H9 (cell line): ENCODE measurements at regions not wholly inside any gene's neighbourhood (a gene's known extent, or its start where the extent isn't known, plus 50 kb on each side); places are given as distances from the start of the nearest gene placed in this dataset.

Source experiments
- DNase-seq: peaks from one replicate; pipeline ENCODE4 v3.0.0-alpha.2; 2017
- H2AFZ ChIP-seq: one replicate; pipeline ENCODE4 v1.6.1; 2013; ENCODE audit warnings: mild to moderate bottlenecking, low read length, control low read depth, moderate library complexity
- H2AK5ac ChIP-seq: 2 replicates; pipeline ENCODE4 v1.6.1; 2013; ENCODE audit warnings: low read length, control low read depth, mixed read lengths; ENCODE audit not compliant: insufficient read length
- H2BK120ac ChIP-seq: one replicate; pipeline ENCODE4 v1.6.1; 2013; ENCODE audit warnings: low read depth, mild to moderate bottlenecking, low read length, control low read depth, inconsistent platforms; ENCODE audit not compliant: poor library complexity, severe bottlenecking
- H2BK12ac ChIP-seq: 2 replicates; pipeline ENCODE4 v1.6.1; 2013; ENCODE audit warnings: low read length, control low read depth, mixed read lengths, low read depth; ENCODE audit not compliant: insufficient read length
- H2BK15ac ChIP-seq: 2 replicates; pipeline ENCODE4 v1.6.1; 2013; ENCODE audit warnings: low read depth, low read length, control low read depth
- H2BK20ac ChIP-seq: one replicate; pipeline ENCODE4 v1.6.1; 2013; ENCODE audit warnings: low read depth, mild to moderate bottlenecking, low read length, control low read depth, inconsistent platforms; ENCODE audit not compliant: poor library complexity, severe bottlenecking
- H2BK5ac ChIP-seq: 2 replicates; pipeline ENCODE4 v1.6.1; 2013; ENCODE audit warnings: low read length, control low read depth, mixed read lengths; ENCODE audit not compliant: insufficient read length
- H3K14ac ChIP-seq: 2 replicates; pipeline ENCODE4 v1.6.1; 2013; ENCODE audit warnings: low read length, control low read depth; ENCODE audit not compliant: insufficient read depth
- H3K18ac ChIP-seq: 2 replicates; pipeline ENCODE4 v1.6.1; 2013; ENCODE audit warnings: low read depth, mild to moderate bottlenecking, mixed read lengths, low read length, control low read depth; ENCODE audit not compliant: insufficient read length
- H3K23ac ChIP-seq: 2 replicates; pipeline ENCODE4 v1.6.1; 2013; ENCODE audit warnings: low read length, control low read depth, mixed read lengths, low read depth; ENCODE audit not compliant: insufficient read length
- H3K23me2 ChIP-seq: 2 replicates; pipeline ENCODE4 v1.6.1; 2013; ENCODE audit warnings: low read depth, mild to moderate bottlenecking, mixed read lengths, low read length, control low read depth; ENCODE audit not compliant: insufficient read length, poor library complexity, severe bottlenecking
- H3K27ac ChIP-seq: 2 replicates; pipeline ENCODE4 v1.5.1; 2013; ENCODE audit warnings: low read length, control low read depth, mixed read lengths, low read depth; ENCODE audit not compliant: insufficient read length
- H3K27me3 ChIP-seq: 2 replicates; pipeline ENCODE4 v1.6.1; 2013; ENCODE audit warnings: low read length, control low read depth, inconsistent platforms; ENCODE audit not compliant: insufficient read depth
- H3K4ac ChIP-seq: 2 replicates; pipeline ENCODE4 v1.6.1; 2013; ENCODE audit warnings: low read depth, mild to moderate bottlenecking, control low read depth, inconsistent platforms, low read length, moderate library complexity
- H3K4me1 ChIP-seq: 2 replicates; pipeline ENCODE4 v1.6.1; 2013; ENCODE audit warnings: low read length, control low read depth, inconsistent platforms; ENCODE audit not compliant: insufficient read depth
- H3K4me2 ChIP-seq: 2 replicates; pipeline ENCODE4 v1.6.1; 2013; ENCODE audit warnings: low read length, control low read depth, mixed read lengths; ENCODE audit not compliant: insufficient read length, insufficient read depth
- H3K56ac ChIP-seq: 2 replicates; pipeline ENCODE4 v1.6.1; 2013; ENCODE audit warnings: low read depth, mild to moderate bottlenecking, mixed read lengths, low read length, control low read depth; ENCODE audit not compliant: insufficient read length
- H3K79me1 ChIP-seq: 2 replicates; pipeline ENCODE4 v1.6.1; 2013; ENCODE audit warnings: low read depth, mild to moderate bottlenecking, moderate library complexity, low read length, control low read depth, inconsistent platforms; ENCODE audit not compliant: insufficient read depth, poor library complexity, severe bottlenecking
- H3K79me2 ChIP-seq: 2 replicates; pipeline ENCODE4 v1.6.1; 2013; ENCODE audit warnings: low read length, control low read depth, inconsistent platforms; ENCODE audit not compliant: insufficient read depth
- H3K9ac ChIP-seq: 2 replicates; pipeline ENCODE4 v1.6.1; 2013; ENCODE audit warnings: low read length, control low read depth, mixed read lengths; ENCODE audit not compliant: insufficient read length; ENCODE audit errors: extremely low read depth
- H3K9me3 ChIP-seq: one replicate; pipeline ENCODE4 v1.6.1; 2013; ENCODE audit warnings: low read depth, low read length, inconsistent platforms; ENCODE audit not compliant: control insufficient read depth
- H3T11ph ChIP-seq: one replicate; pipeline ENCODE4 v1.6.1; 2013; ENCODE audit warnings: mild to moderate bottlenecking, low read length, control low read depth, inconsistent platforms
- H4K20me1 ChIP-seq: one replicate; pipeline ENCODE4 v1.6.1; 2013; ENCODE audit not compliant: control insufficient read depth, insufficient read length, insufficient read depth
- H4K5ac ChIP-seq: 2 replicates; pipeline ENCODE4 v1.6.1; 2013; ENCODE audit warnings: low read depth, mild to moderate bottlenecking, mixed read lengths, low read length, control low read depth; ENCODE audit not compliant: insufficient read length
- H4K8ac ChIP-seq: replicated peaks from 2 replicates; pipeline ENCODE4 v1.6.1; 2013; ENCODE audit warnings: low read length, control low read depth, mixed read lengths, low read depth; ENCODE audit not compliant: insufficient read length
- H4K91ac ChIP-seq: 2 replicates; pipeline ENCODE4 v1.6.1; 2013; ENCODE audit warnings: low read depth, mild to moderate bottlenecking, moderate library complexity, mixed read lengths, low read length, control low read depth; ENCODE audit not compliant: insufficient read length
- H3K27ac Mint-ChIP-seq, 3 experiments: 2 replicates in 2 of 3; 3 replicates in 1 of 3; pipeline ENCODE4 v1.8.0; 2020 to 2021; ENCODE audit warnings: mixed read lengths in 3 of 3, mild to moderate bottlenecking in 1 of 3, moderate library complexity in 1 of 3
- H3K27me3 Mint-ChIP-seq: 2 replicates; pipeline ENCODE4 v1.8.0; 2021; ENCODE audit warnings: low read depth, mild to moderate bottlenecking, moderate library complexity, mixed read lengths
- H3K36me3 Mint-ChIP-seq, 3 experiments: 2 replicates in 2 of 3; 3 replicates in 1 of 3; pipeline ENCODE4 v1.8.0; 2020 to 2021; ENCODE audit warnings: low read depth in 3 of 3, mixed read lengths in 3 of 3; ENCODE audit not compliant: insufficient read depth in 1 of 3
- H3K4me1 Mint-ChIP-seq, 2 experiments: 2 replicates each; pipeline ENCODE4 v1.8.0; 2020; ENCODE audit warnings: mixed read lengths in 2 of 2
- H3K4me3 Mint-ChIP-seq, 2 experiments: 2 replicates in 1 of 2; 3 replicates in 1 of 2; pipeline ENCODE4 v1.8.0; 2020 to 2021; ENCODE audit warnings: mild to moderate bottlenecking in 2 of 2, mixed read lengths in 2 of 2, moderate library complexity in 1 of 2
- H3K9me3 Mint-ChIP-seq, 2 experiments: 2 replicates in 1 of 2; 3 replicates in 1 of 2; pipeline ENCODE4 v1.8.0; 2020; ENCODE audit warnings: mild to moderate bottlenecking in 2 of 2, mixed read lengths in 2 of 2, moderate library complexity in 1 of 2
- WGBS: extraction: QIAGEN DNeasy Blood & Tissue Kit; methylation state at CpG from one replicate; pipeline ENCODE4 v1.1.7; 2013; ENCODE audit warnings: missing lambda C conversion rate, low lambda C conversion rate, mixed read lengths; ENCODE audit not compliant: insufficient read length; ENCODE audit errors: extremely low coverage; 5-methylcytosine and 5-hydroxymethylcytosine counted together
- TF ChIP-seq, protein P1 (sequence below): fragments of 200-600 bp; sonication (generic); conservative IDR thresholded peaks from 3 replicates; pipeline ENCODE4 v1.8.0; 2021; ENCODE audit warnings: antibody characterized with exemption, mild to moderate bottlenecking

DNA sequence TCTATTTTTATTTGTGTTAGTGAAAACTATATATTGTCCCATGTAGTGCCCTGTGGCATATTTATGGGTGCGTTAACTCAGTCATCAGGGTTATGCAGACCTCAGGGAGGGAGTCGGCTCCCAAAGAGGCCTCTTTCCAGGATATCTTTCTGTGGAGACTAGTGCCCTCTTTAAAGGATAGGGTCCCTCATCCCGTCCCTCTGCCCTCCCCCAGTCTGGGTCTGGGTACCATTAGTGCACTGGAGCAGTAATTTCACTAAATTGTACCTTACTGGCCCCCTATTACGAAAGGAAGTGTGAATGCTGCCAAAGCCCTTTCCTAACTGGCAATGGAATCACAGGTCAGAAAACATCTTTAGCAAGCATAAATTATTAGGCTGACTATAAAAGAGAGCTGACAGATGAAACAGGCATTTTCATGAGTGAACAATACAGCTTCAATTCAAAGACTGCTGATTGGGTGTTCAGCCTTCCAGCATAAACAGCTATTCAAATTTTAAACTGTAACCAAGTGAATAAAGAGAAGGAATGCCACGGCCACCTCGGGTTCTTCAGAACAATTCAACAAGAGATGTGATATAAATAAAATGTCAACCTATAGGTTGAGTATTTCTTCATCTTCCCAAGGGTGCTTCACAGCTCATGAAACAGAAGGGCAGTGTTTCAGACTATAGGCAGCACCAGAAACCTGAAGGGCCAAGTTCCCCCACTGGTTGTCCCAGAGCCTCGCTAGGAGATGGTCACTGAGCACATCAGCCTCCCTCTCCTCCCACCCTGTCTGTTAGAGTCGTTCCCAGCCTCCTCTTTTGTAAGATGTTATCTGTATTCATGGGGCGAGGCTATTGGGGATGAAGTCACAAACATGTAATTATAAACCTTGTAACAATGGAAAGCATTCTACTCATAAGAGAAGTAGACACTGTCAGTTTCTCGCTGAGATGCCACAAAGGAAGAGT lies 318.7 kb downstream of the TMEM161B start:
- no peak overlapping the region for H3K23ac ChIP-seq
- H3K4me2 ChIP-seq: no peak overlapping the region
- H3K4me1 ChIP-seq: peaks cover under 1% of the 10 kb centered on the region; the same call in 1 of the 2 replicates
- no peak overlapping the region for H3K4ac ChIP-seq
- no peak overlapping the region for H2BK20ac ChIP-seq
- no peak overlapping the region for H2BK15ac ChIP-seq
- no peak overlapping the region for H2BK120ac ChIP-seq
- no peaks in the 10 kb centered on the region for H4K20me1 ChIP-seq
- H3T11ph ChIP-seq: no peak overlapping the region
- H3K9me3 Mint-ChIP-seq: no peaks in the 10 kb centered on the region
- no peaks in the 10 kb centered on the region for H3K27me3 Mint-ChIP-seq
- TF ChIP-seq, protein P1, sequence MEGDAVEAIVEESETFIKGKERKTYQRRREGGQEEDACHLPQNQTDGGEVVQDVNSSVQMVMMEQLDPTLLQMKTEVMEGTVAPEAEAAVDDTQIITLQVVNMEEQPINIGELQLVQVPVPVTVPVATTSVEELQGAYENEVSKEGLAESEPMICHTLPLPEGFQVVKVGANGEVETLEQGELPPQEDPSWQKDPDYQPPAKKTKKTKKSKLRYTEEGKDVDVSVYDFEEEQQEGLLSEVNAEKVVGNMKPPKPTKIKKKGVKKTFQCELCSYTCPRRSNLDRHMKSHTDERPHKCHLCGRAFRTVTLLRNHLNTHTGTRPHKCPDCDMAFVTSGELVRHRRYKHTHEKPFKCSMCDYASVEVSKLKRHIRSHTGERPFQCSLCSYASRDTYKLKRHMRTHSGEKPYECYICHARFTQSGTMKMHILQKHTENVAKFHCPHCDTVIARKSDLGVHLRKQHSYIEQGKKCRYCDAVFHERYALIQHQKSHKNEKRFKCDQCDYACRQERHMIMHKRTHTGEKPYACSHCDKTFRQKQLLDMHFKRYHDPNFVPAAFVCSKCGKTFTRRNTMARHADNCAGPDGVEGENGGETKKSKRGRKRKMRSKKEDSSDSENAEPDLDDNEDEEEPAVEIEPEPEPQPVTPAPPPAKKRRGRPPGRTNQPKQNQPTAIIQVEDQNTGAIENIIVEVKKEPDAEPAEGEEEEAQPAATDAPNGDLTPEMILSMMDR: no peak
- no peak overlapping the region for H2BK12ac ChIP-seq
- H3K18ac ChIP-seq: no peak overlapping the region
- H3K27me3 ChIP-seq: no peaks in the 10 kb centered on the region
- H2BK5ac ChIP-seq: no peak overlapping the region
- no peak overlapping the region for H3K9ac ChIP-seq
- H3K23me2 ChIP-seq: no peaks in the 10 kb centered on the region
- no peak overlapping the region for H3K27ac ChIP-seq
- H4K5ac ChIP-seq: no peak overlapping the region
- H4K8ac ChIP-seq: no peak overlapping the region
- no peak overlapping the region for H4K91ac ChIP-seq
- no CpG with 5 or more reads among the region's 10 CpGs for WGBS
- H3K4me3 Mint-ChIP-seq: no peak overlapping the region
- no peaks in the 10 kb centered on the region for H3K9me3 ChIP-seq
- DNase-seq: no peak
- H2AFZ ChIP-seq: no peak overlapping the region
- no peak overlapping the region for H3K14ac ChIP-seq
- H3K56ac ChIP-seq: no peak overlapping the region
- no peak overlapping the region for H3K27ac Mint-ChIP-seq
- no peak overlapping the region for H2AK5ac ChIP-seq
- H3K79me2 ChIP-seq: no peaks in the 10 kb centered on the region
- H3K4me1 Mint-ChIP-seq: peaks cover 42 to 52% of the 10 kb centered on the region in 2 experiments
- H3K79me1 ChIP-seq: no peaks in the 10 kb centered on the region
- no peaks in the 10 kb centered on the region for H3K36me3 Mint-ChIP-seq
